Liver (tissue), 3 donors: ENCODE measurements at regions not wholly inside any gene's neighbourhood (a gene's known extent, or its start where the extent isn't known, plus 50 kb on each side); places are given as distances from the start of the nearest gene placed in this dataset.

Experiments used
- CTCF ChIP-seq: fragments of 150-350 bp; IDR thresholded peaks from 2 replicates; pipeline ENCODE4 v1.5.1; 2017; ENCODE audit warnings: improper control_type of control experiment, low read depth, low read length; ENCODE audit not compliant: missing input control
- EGR1 ChIP-seq, 2 donors: IDR thresholded peaks; 2 replicates each; pipeline ENCODE4 v1.6.1; 2016 to 2018; ENCODE audit warnings: antibody characterized with exemption in 2 of 2, low read depth in 2 of 2
- HNF4A ChIP-seq, 2 donors: conservative IDR thresholded peaks; 2 replicates each; pipeline ENCODE4 v1.6.1; 2016; ENCODE audit warnings: antibody characterized with exemption in 2 of 2, mild to moderate bottlenecking in 2 of 2
- JUND ChIP-seq, 2 donors: IDR thresholded peaks; 2 replicates each; pipeline ENCODE4 v1.6.1; 2016; ENCODE audit warnings: antibody characterized with exemption in 2 of 2
- MAX ChIP-seq: IDR thresholded peaks from 2 replicates; pipeline ENCODE4 v1.6.1; 2016; ENCODE audit warnings: antibody characterized with exemption
- RAD21 ChIP-seq, 2 donors: IDR thresholded peaks; 2 replicates each; pipeline ENCODE4 v1.6.1; 2016; ENCODE audit warnings: antibody characterized with exemption in 2 of 2, mild to moderate bottlenecking in 2 of 2
- RXRA ChIP-seq, 2 donors: IDR thresholded peaks; 2 replicates each; pipeline ENCODE4 v1.6.1; 2017 to 2018; ENCODE audit warnings: antibody characterized with exemption in 2 of 2, mild to moderate bottlenecking in 1 of 2
- SP1 ChIP-seq: IDR thresholded peaks from 2 replicates; pipeline ENCODE4 v1.6.1; 2018; ENCODE audit warnings: antibody characterized with exemption, mild to moderate bottlenecking
- TAF1 ChIP-seq: conservative IDR thresholded peaks from 2 replicates; pipeline ENCODE4 v1.6.1; 2016; ENCODE audit warnings: antibody characterized with exemption, mild to moderate bottlenecking
- YY1 ChIP-seq: IDR thresholded peaks from 2 replicates; pipeline ENCODE4 v1.6.1; 2016; ENCODE audit warnings: antibody characterized with exemption, mild to moderate bottlenecking
- ZBTB33 ChIP-seq: IDR thresholded peaks from 2 replicates; pipeline ENCODE4 v1.6.1; 2016; ENCODE audit warnings: antibody characterized with exemption
- TF ChIP-seq, protein P1 (sequence below): IDR thresholded peaks from 2 replicates; pipeline ENCODE4 v1.6.1; 2016; ENCODE audit warnings: antibody characterized with exemption, mild to moderate bottlenecking
- TF ChIP-seq, protein P2 (sequence below): IDR thresholded peaks from 2 replicates; pipeline ENCODE4 v1.6.1; 2016; ENCODE audit warnings: antibody characterized with exemption
- donor health status: healthy.
- donor health status: healthy.

- TF ChIP-seq CTCF (no peak), TAF1 (no peak), SP1 (no peak), YY1 (no peak), MAX (no peak), JUND (IDR thresholded peaks at IDR 0.05) (no peak), RAD21 (IDR thresholded peaks at IDR 0.05) (no peak), ZBTB33 (no peak), HNF4A (conservative IDR thresholded peaks at IDR 0.05) (no peak), EGR1 (IDR thresholded peaks at IDR 0.05; ENCODE audit: low read depth in 2 of 2) (no peak), RXRA (IDR thresholded peaks at IDR 0.05) (no peak)
- TF ChIP-seq, protein P1, sequence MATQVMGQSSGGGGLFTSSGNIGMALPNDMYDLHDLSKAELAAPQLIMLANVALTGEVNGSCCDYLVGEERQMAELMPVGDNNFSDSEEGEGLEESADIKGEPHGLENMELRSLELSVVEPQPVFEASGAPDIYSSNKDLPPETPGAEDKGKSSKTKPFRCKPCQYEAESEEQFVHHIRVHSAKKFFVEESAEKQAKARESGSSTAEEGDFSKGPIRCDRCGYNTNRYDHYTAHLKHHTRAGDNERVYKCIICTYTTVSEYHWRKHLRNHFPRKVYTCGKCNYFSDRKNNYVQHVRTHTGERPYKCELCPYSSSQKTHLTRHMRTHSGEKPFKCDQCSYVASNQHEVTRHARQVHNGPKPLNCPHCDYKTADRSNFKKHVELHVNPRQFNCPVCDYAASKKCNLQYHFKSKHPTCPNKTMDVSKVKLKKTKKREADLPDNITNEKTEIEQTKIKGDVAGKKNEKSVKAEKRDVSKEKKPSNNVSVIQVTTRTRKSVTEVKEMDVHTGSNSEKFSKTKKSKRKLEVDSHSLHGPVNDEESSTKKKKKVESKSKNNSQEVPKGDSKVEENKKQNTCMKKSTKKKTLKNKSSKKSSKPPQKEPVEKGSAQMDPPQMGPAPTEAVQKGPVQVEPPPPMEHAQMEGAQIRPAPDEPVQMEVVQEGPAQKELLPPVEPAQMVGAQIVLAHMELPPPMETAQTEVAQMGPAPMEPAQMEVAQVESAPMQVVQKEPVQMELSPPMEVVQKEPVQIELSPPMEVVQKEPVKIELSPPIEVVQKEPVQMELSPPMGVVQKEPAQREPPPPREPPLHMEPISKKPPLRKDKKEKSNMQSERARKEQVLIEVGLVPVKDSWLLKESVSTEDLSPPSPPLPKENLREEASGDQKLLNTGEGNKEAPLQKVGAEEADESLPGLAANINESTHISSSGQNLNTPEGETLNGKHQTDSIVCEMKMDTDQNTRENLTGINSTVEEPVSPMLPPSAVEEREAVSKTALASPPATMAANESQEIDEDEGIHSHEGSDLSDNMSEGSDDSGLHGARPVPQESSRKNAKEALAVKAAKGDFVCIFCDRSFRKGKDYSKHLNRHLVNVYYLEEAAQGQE: no peak
- TF ChIP-seq, protein P2, sequence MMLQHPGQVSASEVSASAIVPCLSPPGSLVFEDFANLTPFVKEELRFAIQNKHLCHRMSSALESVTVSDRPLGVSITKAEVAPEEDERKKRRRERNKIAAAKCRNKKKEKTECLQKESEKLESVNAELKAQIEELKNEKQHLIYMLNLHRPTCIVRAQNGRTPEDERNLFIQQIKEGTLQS: no peak
Observed at GRCh38 chr4:61049018-61049417, 151.1 kb upstream of the ADGRL3 start.
